K562 (cell line): ENCODE measurements at regions not wholly inside any gene's neighbourhood (a gene's known extent, or its start where the extent isn't known, plus 50 kb on each side); places are given as distances from the start of the nearest gene placed in this dataset.

Experiments
- ATAC-seq: fragments of 200-7000 bp; cut with Tn5 transposase; 3 replicates; pipeline ENCODE4 v1.9.1; 2020; ENCODE audit warnings: moderate library complexity
- BruUV-seq: library from RNA; stranded (reverse); fragments of 400-500 nt; replicated peaks from 2 replicates; lab custom pipeline; 2021; lab: Mats Ljungman, UMichigan
- CTCF ChIA-PET: fragments of 300-600 bp; formaldehyde crosslinking; extraction: SDS; loops from one replicate; lab custom pipeline; 2021; ENCODE audit warnings: low intra/inter-chr PET ratio; lab: Yijun Ruan, JAX
- POLR2A ChIA-PET: fragments of 300-600, 350-650 bp; sonication (Branson Sonifier 250); formaldehyde crosslinking; extraction: SDS; loops from one replicate; lab custom pipeline; 2021; ENCODE audit warnings: antibody characterized with exemption, inconsistent platforms; lab: Yijun Ruan, JAX
- DNase-seq, 4 experiments: peaks; one replicate each; pipeline versions ENCODE4 v3.0.0 to v3.0.0-alpha.2; 2011 to 2018; ENCODE audit warnings: low spot score in 3 of 4, mixed read lengths in 3 of 4; ENCODE audit errors: extremely low read depth in 1 of 4
- FAIRE-seq: peaks from 2 replicates; lab custom pipeline; 2011; peaks lifted over from hg19 to GRCh38; lab: Jason Lieb, UNC
- H2AFZ ChIP-seq: 2 replicates; pipeline ENCODE4 v1.6.0; 2011; ENCODE audit warnings: low read depth, low read length, control low read depth, inconsistent platforms
- H3K27ac ChIP-seq: fragments of 200-600 bp; 3 replicates; pipeline ENCODE4 v1.8.0; 2011; ENCODE audit warnings: low read depth, mild to moderate bottlenecking, control low read depth, inconsistent platforms, low read length, moderate library complexity, mixed read lengths; ENCODE audit errors: extremely low read depth
- H3K27me3 ChIP-seq, 2 experiments: fragments of 300-600 bp in 1 of 2; 2 replicates in 1 of 2; 3 replicates in 1 of 2; pipeline versions ENCODE4 v1.6.0 to v1.8.0; 2011; ENCODE audit warnings: inconsistent platforms in 2 of 2, low read length in 2 of 2, mild to moderate bottlenecking in 1 of 2, mixed read lengths in 1 of 2, moderate library complexity in 1 of 2; ENCODE audit not compliant: control insufficient read depth in 2 of 2, insufficient read depth in 2 of 2
- H3K36me3 ChIP-seq: fragments of 300-600 bp; 3 replicates; pipeline ENCODE4 v1.8.0; 2011; ENCODE audit warnings: mild to moderate bottlenecking, low read length, inconsistent platforms; ENCODE audit not compliant: control insufficient read depth, insufficient read depth
- H3K4me1 ChIP-seq, 2 experiments: fragments of 200-600 bp in 1 of 2; replicated peaks in 1 of 2; 2 replicates in 1 of 2; 3 replicates in 1 of 2; pipeline versions ENCODE4 v1.5.1 to v1.8.0; 2011; ENCODE audit warnings: inconsistent platforms in 2 of 2, low read length in 2 of 2, mild to moderate bottlenecking in 1 of 2, mixed read lengths in 1 of 2, moderate library complexity in 1 of 2; ENCODE audit not compliant: control insufficient read depth in 2 of 2, insufficient read depth in 2 of 2
- H3K4me2 ChIP-seq: 2 replicates; pipeline ENCODE4 v1.6.1; 2011; ENCODE audit warnings: low read length, control low read depth, inconsistent platforms, mixed read lengths; ENCODE audit not compliant: insufficient read depth
- H3K4me3 ChIP-seq: fragments of 200-600 bp; sonication (generic), shearing (Covaris generic); 2 replicates; pipeline ENCODE4 v1.5.1; 2016; ENCODE audit warnings: control low read depth, inconsistent platforms
- H3K79me2 ChIP-seq: fragments of 200-600 bp; 3 replicates; pipeline ENCODE4 v1.8.0; 2011; ENCODE audit warnings: low read length, inconsistent platforms; ENCODE audit not compliant: control insufficient read depth, insufficient read depth
- H3K9ac ChIP-seq, 2 experiments: 2 replicates each; pipeline versions ENCODE4 v1.6.0 to v1.6.1; 2011; ENCODE audit warnings: low read depth in 2 of 2, low read length in 2 of 2, control low read depth in 1 of 2, inconsistent platforms in 1 of 2, mild to moderate bottlenecking in 1 of 2, mixed read lengths in 1 of 2; ENCODE audit not compliant: insufficient read depth in 1 of 2
- H3K9me1 ChIP-seq: one replicate; pipeline ENCODE4 v1.6.0; 2011; ENCODE audit warnings: inconsistent platforms, mild to moderate bottlenecking, low read length, moderate library complexity; ENCODE audit not compliant: control insufficient read depth, insufficient read depth
- H3K9me3 ChIP-seq: replicated peaks from 2 replicates; pipeline ENCODE4 v1.5.1; 2011; ENCODE audit warnings: low read depth, low read length, inconsistent platforms; ENCODE audit not compliant: control insufficient read depth, insufficient read depth
- H4K20me1 ChIP-seq: replicated peaks from 2 replicates; pipeline ENCODE4 v1.6.1; 2011; ENCODE audit warnings: low read length, inconsistent platforms, mixed read lengths; ENCODE audit not compliant: control insufficient read depth, insufficient read depth
- CCNT2 ChIP-seq: IDR thresholded peaks from 2 replicates; pipeline ENCODE4 v1.6.1; 2011; ENCODE audit warnings: borderline replicate concordance, low read depth, mild to moderate bottlenecking, moderate library complexity, mixed read lengths, low read length; ENCODE audit not compliant: insufficient read length; ENCODE audit errors: extremely low read depth
- TEAD4 ChIP-seq, 2 experiments: sonication (generic) in 1 of 2; formaldehyde crosslinking in 1 of 2; IDR thresholded peaks; 2 replicates each; pipeline versions ENCODE4 v1.6.1 to v1.8.0; 2012 to 2022; ENCODE audit warnings: borderline replicate concordance in 1 of 2, inconsistent platforms in 1 of 2, low read length in 1 of 2, mild to moderate bottlenecking in 1 of 2, missing genetic modification reagents in 1 of 2
- WGBS: fragments of 100-300 bp; shearing (Covaris generic); methylation state at CpG from one replicate; pipeline ENCODE4 v1.1.6; 2016; ENCODE audit warnings: low coverage, mixed read lengths; ENCODE audit not compliant: insufficient coverage; ENCODE audit errors: missing lambda C conversion rate; 5-methylcytosine and 5-hydroxymethylcytosine counted together
- in situ Hi-C: fragments of 300-500 bp; cut with MboI; formaldehyde crosslinking; loops from 4 replicates; pipeline ENCODE4 v1.15.0; 2018; ENCODE audit warnings: inconsistent platforms, mixed read lengths
- intact Hi-C: fragments of 100-400 bp; cut with micrococcal nuclease; formaldehyde crosslinking; loops from 2 replicates; pipeline ENCODE4 v1.14.2; 2022
- TF ChIP-seq, protein P1 (sequence below): sonication (generic); IDR thresholded peaks from 2 replicates; pipeline ENCODE4 v1.6.1; 2016
- TF ChIP-seq, protein P2 (sequence below): fragments of 450-650 bp; IDR thresholded peaks from 2 replicates; pipeline ENCODE4 v1.6.1; 2014; ENCODE audit warnings: low read depth, mild to moderate bottlenecking, moderate library complexity, borderline replicate concordance

DNA sequence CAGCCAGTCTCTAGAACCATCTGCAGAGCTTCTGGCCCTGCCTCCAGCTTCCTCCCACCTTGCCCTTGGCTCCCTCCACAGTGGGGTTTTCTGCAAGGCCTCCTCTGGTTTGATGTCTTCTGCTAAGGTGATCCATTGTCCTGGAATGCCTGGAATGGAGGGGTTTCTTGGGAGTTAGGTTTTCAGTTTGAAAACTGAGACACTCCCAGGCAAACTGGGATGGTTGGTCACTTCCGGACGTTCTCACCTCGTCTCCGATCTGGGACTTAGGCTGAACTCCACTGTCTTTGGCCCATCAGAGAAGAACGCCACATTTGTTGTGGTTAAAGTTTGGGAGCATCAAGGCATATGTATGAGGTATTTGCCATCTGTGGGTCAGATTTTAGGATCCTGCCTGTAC lies 77.4 kb upstream of the KLHL25 start:
- ChIA-PET POLR2A (interaction anchor here (0.6 kb wide), 1 partner anchor 25 kb away, joined by 3 read pairs; no protein-coding TSS in a partner anchor), CTCF (no interaction called here)
- TF ChIP-seq TEAD4 (IDR thresholded peaks at IDR 0.05; ENCODE audit: low read length) (no peak), TEAD4 (CRISPR knock-in tag; IDR thresholded peaks at IDR 0.05; ENCODE audit: borderline replicate concordance) (no peak), CCNT2 (no peak)
- TF ChIP-seq, protein P1, sequence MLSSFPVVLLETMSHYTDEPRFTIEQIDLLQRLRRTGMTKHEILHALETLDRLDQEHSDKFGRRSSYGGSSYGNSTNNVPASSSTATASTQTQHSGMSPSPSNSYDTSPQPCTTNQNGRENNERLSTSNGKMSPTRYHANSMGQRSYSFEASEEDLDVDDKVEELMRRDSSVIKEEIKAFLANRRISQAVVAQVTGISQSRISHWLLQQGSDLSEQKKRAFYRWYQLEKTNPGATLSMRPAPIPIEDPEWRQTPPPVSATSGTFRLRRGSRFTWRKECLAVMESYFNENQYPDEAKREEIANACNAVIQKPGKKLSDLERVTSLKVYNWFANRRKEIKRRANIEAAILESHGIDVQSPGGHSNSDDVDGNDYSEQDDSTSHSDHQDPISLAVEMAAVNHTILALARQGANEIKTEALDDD, result no peak
- TF ChIP-seq, protein P2, sequence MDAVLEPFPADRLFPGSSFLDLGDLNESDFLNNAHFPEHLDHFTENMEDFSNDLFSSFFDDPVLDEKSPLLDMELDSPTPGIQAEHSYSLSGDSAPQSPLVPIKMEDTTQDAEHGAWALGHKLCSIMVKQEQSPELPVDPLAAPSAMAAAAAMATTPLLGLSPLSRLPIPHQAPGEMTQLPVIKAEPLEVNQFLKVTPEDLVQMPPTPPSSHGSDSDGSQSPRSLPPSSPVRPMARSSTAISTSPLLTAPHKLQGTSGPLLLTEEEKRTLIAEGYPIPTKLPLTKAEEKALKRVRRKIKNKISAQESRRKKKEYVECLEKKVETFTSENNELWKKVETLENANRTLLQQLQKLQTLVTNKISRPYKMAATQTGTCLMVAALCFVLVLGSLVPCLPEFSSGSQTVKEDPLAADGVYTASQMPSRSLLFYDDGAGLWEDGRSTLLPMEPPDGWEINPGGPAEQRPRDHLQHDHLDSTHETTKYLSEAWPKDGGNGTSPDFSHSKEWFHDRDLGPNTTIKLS, result no peak

More for the DNA sequence above, 77.4 kb upstream of the KLHL25 start:
- Histone ChIP-seq H3K36me3 (no peaks in the 10 kb centered on the region), H2AFZ (no peak overlapping the region), H3K4me1 (no peaks in the 10 kb centered on the region), H3K9me3 (no peaks in the 10 kb centered on the region), H3K27ac (no peak overlapping the region), H3K9me1 (no peaks in the 10 kb centered on the region), H3K27me3 (no peaks in the 10 kb centered on the region), H3K79me2 (no peaks in the 10 kb centered on the region), H4K20me1 (no peaks in the 10 kb centered on the region), H3K4me2 (no peak overlapping the region), H3K9ac (no peak overlapping the region), H3K4me3 (no peak overlapping the region)
- BruUV-seq, result no TSS peak
- WGBS, result 0% methylated on average over 5 of the region's 5 CpGs
- FAIRE-seq (no peak), ATAC-seq (no peak), DNase-seq (no peak)
- intact Hi-C loops (no loop called here), in situ Hi-C loops (no loop called here)
